GM12891 (cell line): ENCODE measurements at regions not wholly inside any gene's neighbourhood (a gene's known extent, or its start where the extent isn't known, plus 50 kb on each side); places are given as distances from the start of the nearest gene placed in this dataset.

Source experiments
- POLR2A ChIP-seq: IDR thresholded peaks from 2 replicates; pipeline ENCODE4 v1.6.1; 2011; ENCODE audit warnings: low read depth, low read length, control low read depth
- POLR2AphosphoS5 ChIP-seq: IDR thresholded peaks from 2 replicates; pipeline ENCODE4 v1.6.1; 2011; ENCODE audit warnings: low read depth, low read length, control low read depth
- SPI1 ChIP-seq: IDR thresholded peaks from 2 replicates; pipeline ENCODE4 v1.6.1; 2011; ENCODE audit warnings: low read depth, low read length, control low read depth
- TAF1 ChIP-seq: IDR thresholded peaks from 2 replicates; pipeline ENCODE4 v1.6.1; 2011; ENCODE audit warnings: low read depth, low read length, control low read depth

DNA sequence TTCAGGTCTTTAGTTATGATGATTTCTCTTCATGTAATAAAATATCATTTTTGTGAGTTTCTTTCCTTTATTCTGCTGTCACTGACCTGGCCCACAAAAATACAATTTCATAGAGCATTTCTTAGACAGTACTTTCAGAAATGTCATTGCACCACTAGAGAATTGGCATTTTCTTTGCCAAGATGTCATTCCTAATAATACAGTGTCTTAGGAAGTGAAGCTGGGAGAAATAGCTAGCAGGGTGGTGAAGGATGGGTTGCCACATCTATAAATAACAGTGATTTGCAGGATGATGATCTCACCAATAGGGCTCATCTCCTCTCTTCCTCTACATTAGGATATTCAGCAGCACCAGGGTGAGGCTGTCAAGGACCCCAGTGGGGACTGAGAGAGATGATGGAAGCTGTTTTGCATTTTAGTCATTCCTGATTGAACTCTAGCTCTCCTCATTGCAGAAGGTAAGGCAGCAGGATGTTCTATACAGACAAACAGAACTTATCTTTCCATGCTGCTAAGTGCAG lies 452.1 kb downstream of the NXPH1 start:
- TF ChIP-seq POLR2A (no peak), TAF1 (no peak), POLR2AphosphoS5 (no peak), SPI1 (no peak)
